Astrocyte (in vitro differentiated cells and primary cell): ENCODE measurements at regions not wholly inside any gene's neighbourhood (a gene's known extent, or its start where the extent isn't known, plus 50 kb on each side); places are given as distances from the start of the nearest gene placed in this dataset.

Experiments
- DNase-seq: peaks from one replicate; pipeline ENCODE4 v3.0.0-alpha.2; 2010; ENCODE audit warnings: low read depth
- FAIRE-seq: peaks from 2 replicates; lab custom pipeline; 2011; peaks lifted over from hg19 to GRCh38; lab: Jason Lieb, UNC
- H2AFZ ChIP-seq: 2 replicates; pipeline ENCODE4 v1.6.0; 2012; ENCODE audit warnings: low read depth, low read length, inconsistent platforms
- H3K27ac ChIP-seq: 2 replicates; pipeline ENCODE4 v1.5.1; 2011; ENCODE audit warnings: low read depth, low read length, inconsistent platforms
- H3K27me3 ChIP-seq: 2 replicates; pipeline ENCODE4 v1.6.0; 2011; ENCODE audit warnings: low read length, inconsistent platforms; ENCODE audit not compliant: insufficient read depth
- H3K36me3 ChIP-seq: 2 replicates; pipeline ENCODE4 v1.5.1; 2011; ENCODE audit warnings: low read length, inconsistent platforms; ENCODE audit not compliant: insufficient read depth
- H3K4me1 ChIP-seq: 2 replicates; pipeline ENCODE4 v1.5.1; 2011; ENCODE audit warnings: low read length, inconsistent platforms; ENCODE audit not compliant: insufficient read depth
- H3K4me2 ChIP-seq: 2 replicates; pipeline ENCODE4 v1.6.0; 2012; ENCODE audit warnings: low read length, inconsistent platforms
- H3K4me3 ChIP-seq: 2 replicates; pipeline ENCODE4 v1.5.1; 2011; ENCODE audit warnings: low read depth, mild to moderate bottlenecking, low read length, inconsistent platforms; ENCODE audit not compliant: insufficient read depth
- H3K79me2 ChIP-seq: 2 replicates; pipeline ENCODE4 v1.6.0; 2012; ENCODE audit warnings: mild to moderate bottlenecking, low read length, inconsistent platforms; ENCODE audit not compliant: insufficient read depth
- H3K9ac ChIP-seq: 2 replicates; pipeline ENCODE4 v1.6.0; 2012; ENCODE audit warnings: mild to moderate bottlenecking, low read length, inconsistent platforms
- H3K9me3 ChIP-seq: 2 replicates; pipeline ENCODE4 v1.5.1; 2012; ENCODE audit warnings: low read depth, mild to moderate bottlenecking, low read length, inconsistent platforms; ENCODE audit not compliant: insufficient read depth
- H4K20me1 ChIP-seq: 2 replicates; pipeline ENCODE4 v1.6.0; 2012; ENCODE audit warnings: low read length, inconsistent platforms; ENCODE audit not compliant: insufficient read depth
- H3K27ac Mint-ChIP-seq: one replicate; pipeline ENCODE4 v1.8.0; 2021; ENCODE audit warnings: mild to moderate bottlenecking, mixed read lengths; ENCODE audit not compliant: unreplicated experiment
- H3K27me3 Mint-ChIP-seq: one replicate; pipeline ENCODE4 v1.8.0; 2021; ENCODE audit warnings: low read depth, mixed read lengths; ENCODE audit not compliant: unreplicated experiment
- H3K36me3 Mint-ChIP-seq: one replicate; pipeline ENCODE4 v1.8.0; 2021; ENCODE audit warnings: low read depth, mixed read lengths; ENCODE audit not compliant: unreplicated experiment
- H3K4me1 Mint-ChIP-seq: one replicate; pipeline ENCODE4 v1.8.0; 2021; ENCODE audit warnings: low read depth, mixed read lengths; ENCODE audit not compliant: unreplicated experiment
- H3K4me3 Mint-ChIP-seq: one replicate; pipeline ENCODE4 v1.8.0; 2021; ENCODE audit warnings: mild to moderate bottlenecking, moderate library complexity, mixed read lengths; ENCODE audit not compliant: unreplicated experiment
- H3K9me3 Mint-ChIP-seq: one replicate; pipeline ENCODE4 v1.8.0; 2021; ENCODE audit warnings: mild to moderate bottlenecking, mixed read lengths; ENCODE audit not compliant: unreplicated experiment
- CTCF ChIP-seq: IDR thresholded peaks from 2 replicates; pipeline ENCODE4 v1.5.1; 2011; ENCODE audit warnings: low read depth, mild to moderate bottlenecking, inconsistent platforms, low read length, moderate library complexity; ENCODE audit not compliant: insufficient read depth
- EZH2 ChIP-seq: IDR thresholded peaks from 2 replicates; pipeline ENCODE4 v1.6.1; 2012; ENCODE audit warnings: mild to moderate bottlenecking, low read length, inconsistent platforms; ENCODE audit not compliant: insufficient read depth

- no peak for FAIRE-seq
- H3K9ac ChIP-seq = no peak overlapping the region
- no peak overlapping the region for H2AFZ ChIP-seq
Observed at GRCh38 chr2:12048550-12048949, 302.1 kb downstream of the LPIN1 start.

DNA sequence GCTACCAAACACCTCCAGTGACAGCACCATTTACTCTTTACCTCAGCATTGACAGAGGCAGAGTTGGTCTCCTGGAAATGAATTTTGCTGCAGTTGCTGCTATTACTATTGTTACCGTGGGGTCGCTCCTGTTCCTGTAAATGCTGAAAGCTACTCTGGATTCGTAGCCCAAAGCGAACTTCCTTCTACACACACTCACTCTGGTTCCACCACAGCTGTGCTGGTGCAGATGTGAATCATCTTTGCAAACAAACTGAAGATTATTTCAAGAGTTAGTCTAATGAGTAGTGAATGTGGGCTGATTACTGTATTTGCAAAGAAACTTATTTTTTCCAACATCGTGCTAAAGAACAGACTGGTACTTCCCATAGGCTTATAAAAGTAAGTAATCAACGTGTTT, 304.0 kb downstream of the LPIN1 start:
- DNase-seq (peak; percentile 67), FAIRE-seq (peak; percentile 69)
- Mint-ChIP-seq H3K36me3 (no peaks in the 10 kb centered on the region), H3K27ac (no peak overlapping the region), H3K4me1 (peaks cover 12% of the 10 kb centered on the region), H3K9me3 (peaks cover 5% of the 10 kb centered on the region), H3K27me3 (peaks cover 3% of the 10 kb centered on the region), H3K4me3 (no peak overlapping the region)
- H3K4me3 ChIP-seq = no peak overlapping the region
- H3K79me2 ChIP-seq = no peaks in the 10 kb centered on the region
- no peaks in the 10 kb centered on the region for H3K27me3 ChIP-seq
- H2AFZ ChIP-seq = no peak overlapping the region
- H3K4me1 ChIP-seq = peaks cover 5% of the 10 kb centered on the region
- H3K27ac ChIP-seq = no peak overlapping the region
- no peaks in the 10 kb centered on the region for H3K36me3 ChIP-seq
- no peaks in the 10 kb centered on the region for H3K9me3 ChIP-seq
- no peaks in the 10 kb centered on the region for H4K20me1 ChIP-seq
- H3K9ac ChIP-seq = no peak overlapping the region
- peak overlapping the region; percentile 15 for H3K4me2 ChIP-seq
- TF ChIP-seq EZH2 (no peak), CTCF (peak; percentile 18)

More at GRCh38 chr2:12048550-12048949, 302.1 kb downstream of the LPIN1 start:
- no peak for TF ChIP-seq EZH2
- TF ChIP-seq CTCF = no peak
- peaks cover 5% of the 10 kb centered on the region for H3K4me1 ChIP-seq
- H4K20me1 ChIP-seq = no peaks in the 10 kb centered on the region
- Mint-ChIP-seq H3K9me3 (peaks cover 2% of the 10 kb centered on the region), H3K36me3 (no peaks in the 10 kb centered on the region), H3K4me1 (peaks cover 12% of the 10 kb centered on the region), H3K27me3 (peaks cover 14% of the 10 kb centered on the region), H3K4me3 (no peak overlapping the region), H3K27ac (no peak overlapping the region)
- H3K27me3 ChIP-seq = no peaks in the 10 kb centered on the region
- H3K27ac ChIP-seq = no peak overlapping the region
- no peak overlapping the region for H3K4me3 ChIP-seq
- no peak for DNase-seq
- no peaks in the 10 kb centered on the region for H3K79me2 ChIP-seq
- no peaks in the 10 kb centered on the region for H3K9me3 ChIP-seq
- no peak overlapping the region for H3K4me2 ChIP-seq
- H3K36me3 ChIP-seq = no peaks in the 10 kb centered on the region

GRCh38 chr2:12051831-12052230, 305.4 kb downstream of the LPIN1 start:
- no peak overlapping the region for H3K27ac Mint-ChIP-seq
- H3K4me1 Mint-ChIP-seq = peaks cover 9% of the 10 kb centered on the region
- H4K20me1 ChIP-seq = no peaks in the 10 kb centered on the region
- DNase-seq (peak; percentile 63), FAIRE-seq (no peak)
- H3K4me3 ChIP-seq = no peak overlapping the region
- no peaks in the 10 kb centered on the region for H3K9me3 ChIP-seq
- no peak overlapping the region for H3K4me2 ChIP-seq
- H3K27ac ChIP-seq = no peak overlapping the region
- peaks cover 5% of the 10 kb centered on the region for H3K27me3 Mint-ChIP-seq
- H3K27me3 ChIP-seq = no peaks in the 10 kb centered on the region
- no peaks in the 10 kb centered on the region for H3K79me2 ChIP-seq
- peaks cover 5% of the 10 kb centered on the region for H3K9me3 Mint-ChIP-seq
- no peaks in the 10 kb centered on the region for H3K36me3 ChIP-seq
- no peak overlapping the region for H2AFZ ChIP-seq
- H3K4me3 Mint-ChIP-seq = no peak overlapping the region
- no peak overlapping the region for H3K9ac ChIP-seq
- H3K36me3 Mint-ChIP-seq = no peaks in the 10 kb centered on the region
- TF ChIP-seq CTCF (no peak), EZH2 (no peak)
- peaks cover under 1% of the 10 kb centered on the region for H3K4me1 ChIP-seq
